ENCODE measurements at regions not wholly inside any gene's neighbourhood (a gene's known extent, or its start where the extent isn't known, plus 50 kb on each side); places are given as distances from the start of the nearest gene placed in this dataset.

DNA sequence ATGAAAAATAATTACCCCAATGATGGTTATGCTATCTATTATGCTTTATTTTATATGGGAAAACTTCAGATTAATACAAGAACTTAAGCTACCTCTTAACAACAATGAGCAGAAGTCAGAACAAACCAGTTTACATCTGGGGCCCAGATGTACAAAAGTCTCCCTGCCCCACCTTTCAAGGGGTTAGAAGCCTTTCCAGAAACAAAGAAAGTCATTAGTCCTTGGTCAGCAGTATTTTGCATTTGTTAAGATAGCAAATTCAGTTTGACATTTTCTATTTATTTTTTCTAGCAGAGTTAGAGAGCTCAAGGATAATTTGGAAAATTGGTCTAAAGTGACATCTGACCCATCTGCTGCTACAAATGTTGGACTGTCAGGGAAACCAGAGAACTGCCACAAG lies 478.7 kb upstream of the UBE2E2 start:
- TF ChIP-seq, protein P1, sequence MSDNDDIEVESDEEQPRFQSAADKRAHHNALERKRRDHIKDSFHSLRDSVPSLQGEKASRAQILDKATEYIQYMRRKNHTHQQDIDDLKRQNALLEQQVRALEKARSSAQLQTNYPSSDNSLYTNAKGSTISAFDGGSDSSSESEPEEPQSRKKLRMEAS (IDR thresholded peaks at IDR 0.05; ENCODE audit: insufficient read depth, insufficient read length), result no peak
- TF ChIP-seq POLR2AphosphoS5 (IDR thresholded peaks at IDR 0.05; ENCODE audit: insufficient read depth, low read depth, low read length) (no peak), POLR2A (IDR thresholded peaks at IDR 0.05; ENCODE audit: low read depth, low read length) (no peak)
- TF ChIP-seq, protein P2, sequence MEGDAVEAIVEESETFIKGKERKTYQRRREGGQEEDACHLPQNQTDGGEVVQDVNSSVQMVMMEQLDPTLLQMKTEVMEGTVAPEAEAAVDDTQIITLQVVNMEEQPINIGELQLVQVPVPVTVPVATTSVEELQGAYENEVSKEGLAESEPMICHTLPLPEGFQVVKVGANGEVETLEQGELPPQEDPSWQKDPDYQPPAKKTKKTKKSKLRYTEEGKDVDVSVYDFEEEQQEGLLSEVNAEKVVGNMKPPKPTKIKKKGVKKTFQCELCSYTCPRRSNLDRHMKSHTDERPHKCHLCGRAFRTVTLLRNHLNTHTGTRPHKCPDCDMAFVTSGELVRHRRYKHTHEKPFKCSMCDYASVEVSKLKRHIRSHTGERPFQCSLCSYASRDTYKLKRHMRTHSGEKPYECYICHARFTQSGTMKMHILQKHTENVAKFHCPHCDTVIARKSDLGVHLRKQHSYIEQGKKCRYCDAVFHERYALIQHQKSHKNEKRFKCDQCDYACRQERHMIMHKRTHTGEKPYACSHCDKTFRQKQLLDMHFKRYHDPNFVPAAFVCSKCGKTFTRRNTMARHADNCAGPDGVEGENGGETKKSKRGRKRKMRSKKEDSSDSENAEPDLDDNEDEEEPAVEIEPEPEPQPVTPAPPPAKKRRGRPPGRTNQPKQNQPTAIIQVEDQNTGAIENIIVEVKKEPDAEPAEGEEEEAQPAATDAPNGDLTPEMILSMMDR (IDR thresholded peaks at IDR 0.05; ENCODE audit: extremely low read depth in 1 of 2, insufficient read depth in 1 of 2, low read depth in 1 of 2, low read length in 2 of 2), result no peak

All from endothelial cell of umbilical vein (primary cell).